Breast epithelium (tissue), 4 donors: ENCODE measurements at regions not wholly inside any gene's neighbourhood (a gene's known extent, or its start where the extent isn't known, plus 50 kb on each side); places are given as distances from the start of the nearest gene placed in this dataset.

Source experiments
- DNase-seq, 2 donors: peaks; one replicate each; pipeline ENCODE4 v3.0.0-alpha.2; 2019; ENCODE audit warnings: low spot score in 2 of 2
- H3K27ac ChIP-seq, 2 donors: fragments of 200-600 bp; sonication (generic) in 1 of 2; one replicate each; pipeline ENCODE4 v1.5.1; 2016 to 2019; ENCODE audit warnings: mild to moderate bottlenecking in 1 of 2
- H3K27me3 ChIP-seq, 2 donors: fragments of 200-600 bp; sonication (generic) in 1 of 2; one replicate each; pipeline versions ENCODE4 v1.5.1 to v1.6.0; 2017 to 2019; ENCODE audit warnings: control low read depth in 1 of 2, mild to moderate bottlenecking in 1 of 2
- H3K36me3 ChIP-seq: fragments of 200-600 bp; one replicate; pipeline ENCODE4 v1.5.1; 2019
- H3K4me1 ChIP-seq, 2 donors: fragments of 200-600 bp; sonication (generic); one replicate each; pipeline ENCODE4 v1.5.1; 2016 to 2019; ENCODE audit warnings: control low read depth in 1 of 2
- H3K4me3 ChIP-seq, 3 donors: fragments of 200-600 bp; sonication (generic); 1 replicate in 2 of 3; 2 replicates in 1 of 3; pipeline ENCODE4 v1.5.1; 2016 to 2019; ENCODE audit warnings: mild to moderate bottlenecking in 3 of 3, moderate library complexity in 2 of 3
- H3K9me3 ChIP-seq, 2 donors: fragments of 200-600 bp; sonication (generic) in 1 of 2; one replicate each; pipeline ENCODE4 v1.5.1; 2016 to 2019; ENCODE audit warnings: control low read depth in 1 of 2
- POLR2A ChIP-seq: fragments of 450-650 bp; IDR thresholded peaks from one replicate; pipeline ENCODE4 v1.6.1; 2016; ENCODE audit warnings: antibody characterized with exemption, mild to moderate bottlenecking, moderate library complexity
- POLR2AphosphoS5 ChIP-seq, 3 donors: sonication (generic); formaldehyde crosslinking; IDR thresholded peaks; one replicate each; pipeline ENCODE4 v1.6.1; 2017; ENCODE audit warnings: antibody characterized with exemption in 3 of 3
- intact Hi-C: fragments of 100-400 bp; cut with DNase I; formaldehyde crosslinking; loops from one replicate; pipeline ENCODE4 v1.15.1; 2023; ENCODE audit warnings: low total_unique reads
- TF ChIP-seq, protein P1 (sequence below), 3 donors: fragments of 450-650 bp; IDR thresholded peaks; one replicate each; pipeline ENCODE4 v1.5.1; 2016 to 2017; ENCODE audit warnings: antibody characterized with exemption in 3 of 3, mild to moderate bottlenecking in 3 of 3, moderate library complexity in 3 of 3

DNA sequence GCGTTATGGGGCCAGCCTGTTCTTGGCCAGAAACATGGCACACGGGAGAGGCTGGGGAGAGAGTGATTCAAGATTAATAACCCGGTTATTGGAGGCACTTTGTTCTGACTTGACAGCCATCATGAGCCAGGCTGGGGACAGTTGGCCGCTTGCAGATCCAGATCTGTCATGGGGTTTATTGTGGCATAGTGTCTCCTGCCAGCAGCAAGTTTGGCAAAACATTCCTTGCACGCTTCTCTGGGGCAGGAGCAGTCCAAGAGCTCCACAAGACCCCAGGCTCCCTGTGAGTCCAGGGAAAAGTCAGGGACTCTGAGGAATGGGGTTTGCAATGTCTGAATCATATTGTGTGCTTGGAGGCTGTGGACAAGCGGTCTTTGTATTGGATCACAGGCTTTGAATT is 270.4 kb downstream of the MIAT start:
- H3K4me3 ChIP-seq, result no peak overlapping the region
- no peaks in the 10 kb centered on the region for H3K27me3 ChIP-seq
- H3K9me3 ChIP-seq, result no peaks in the 10 kb centered on the region
- H3K27ac ChIP-seq, result no peak overlapping the region
- TF ChIP-seq POLR2A (no peak), POLR2AphosphoS5 (IDR thresholded peaks at IDR 0.05) (no peak)
- TF ChIP-seq, protein P1, sequence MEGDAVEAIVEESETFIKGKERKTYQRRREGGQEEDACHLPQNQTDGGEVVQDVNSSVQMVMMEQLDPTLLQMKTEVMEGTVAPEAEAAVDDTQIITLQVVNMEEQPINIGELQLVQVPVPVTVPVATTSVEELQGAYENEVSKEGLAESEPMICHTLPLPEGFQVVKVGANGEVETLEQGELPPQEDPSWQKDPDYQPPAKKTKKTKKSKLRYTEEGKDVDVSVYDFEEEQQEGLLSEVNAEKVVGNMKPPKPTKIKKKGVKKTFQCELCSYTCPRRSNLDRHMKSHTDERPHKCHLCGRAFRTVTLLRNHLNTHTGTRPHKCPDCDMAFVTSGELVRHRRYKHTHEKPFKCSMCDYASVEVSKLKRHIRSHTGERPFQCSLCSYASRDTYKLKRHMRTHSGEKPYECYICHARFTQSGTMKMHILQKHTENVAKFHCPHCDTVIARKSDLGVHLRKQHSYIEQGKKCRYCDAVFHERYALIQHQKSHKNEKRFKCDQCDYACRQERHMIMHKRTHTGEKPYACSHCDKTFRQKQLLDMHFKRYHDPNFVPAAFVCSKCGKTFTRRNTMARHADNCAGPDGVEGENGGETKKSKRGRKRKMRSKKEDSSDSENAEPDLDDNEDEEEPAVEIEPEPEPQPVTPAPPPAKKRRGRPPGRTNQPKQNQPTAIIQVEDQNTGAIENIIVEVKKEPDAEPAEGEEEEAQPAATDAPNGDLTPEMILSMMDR (IDR thresholded peaks at IDR 0.05), result no peak
- no peaks in the 10 kb centered on the region for H3K36me3 ChIP-seq
- intact Hi-C loops, result no loop called here
- no peaks in the 10 kb centered on the region for H3K4me1 ChIP-seq
- DNase-seq, result no peak

- no peaks in the 10 kb centered on the region for H3K36me3 ChIP-seq
- TF ChIP-seq POLR2AphosphoS5 (IDR thresholded peaks at IDR 0.05) (no peak), POLR2A (no peak)
- TF ChIP-seq, protein P1 (IDR thresholded peaks at IDR 0.05), result no peak
- H3K4me1 ChIP-seq, result no peaks in the 10 kb centered on the region
- H3K9me3 ChIP-seq, result no peaks in the 10 kb centered on the region
- intact Hi-C loops, result no loop called here
- no peaks in the 10 kb centered on the region for H3K27me3 ChIP-seq
- H3K4me3 ChIP-seq, result no peak overlapping the region
- H3K27ac ChIP-seq, result no peak overlapping the region
- DNase-seq, result no peak
Measured at GRCh38 chr22:26931471-26931870, 274.1 kb downstream of the MIAT start.

- Histone ChIP-seq H3K36me3 (no peaks in the 10 kb centered on the region), H3K4me3 (no peak overlapping the region), H3K27ac (no peak overlapping the region), H3K9me3 (no peaks in the 10 kb centered on the region), H3K4me1 (no peaks in the 10 kb centered on the region), H3K27me3 (no peaks in the 10 kb centered on the region)
- TF ChIP-seq, protein P1 (IDR thresholded peaks at IDR 0.05), result no peak
- no peak for TF ChIP-seq POLR2AphosphoS5 (IDR thresholded peaks at IDR 0.05)
- TF ChIP-seq POLR2A, result no peak
- intact Hi-C loops, result no loop called here
- no peak for DNase-seq
Measured at GRCh38 chr22:26933105-26933590, 275.8 kb downstream of the MIAT start.

DNA sequence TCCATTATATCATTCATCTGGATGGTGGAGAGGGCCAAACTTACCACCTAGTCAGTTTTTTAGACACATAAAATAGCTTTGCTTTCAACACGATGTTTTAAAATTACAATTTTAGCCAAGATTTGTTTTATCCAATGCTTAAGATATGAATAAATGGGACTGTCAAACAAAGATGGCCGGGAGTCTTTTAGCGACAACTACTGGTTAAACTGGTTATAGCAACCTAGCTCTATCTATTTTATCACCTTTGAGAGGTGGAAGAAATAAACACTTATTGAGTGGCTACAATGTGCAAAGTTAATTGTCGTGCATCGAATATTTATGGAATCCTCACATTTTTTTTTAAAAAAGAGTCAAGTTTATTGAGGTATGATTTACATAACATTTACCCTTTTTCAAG is 279.8 kb downstream of the MIAT start:
- intact Hi-C loops, result no loop called here
- no peak overlapping the region for H3K27ac ChIP-seq
- no peak overlapping the region for H3K4me3 ChIP-seq
- no peaks in the 10 kb centered on the region for H3K27me3 ChIP-seq
- no peaks in the 10 kb centered on the region for H3K4me1 ChIP-seq
- H3K9me3 ChIP-seq, result no peaks in the 10 kb centered on the region
- no peak for TF ChIP-seq POLR2AphosphoS5 (IDR thresholded peaks at IDR 0.05)
- TF ChIP-seq, protein P1 (IDR thresholded peaks at IDR 0.05), result no peak
- no peak for TF ChIP-seq POLR2A
- DNase-seq, result no peak
- no peaks in the 10 kb centered on the region for H3K36me3 ChIP-seq

- H3K9me3 ChIP-seq, result no peaks in the 10 kb centered on the region
- DNase-seq, result no peak
- no peak overlapping the region for H3K27ac ChIP-seq
- no peaks in the 10 kb centered on the region for H3K4me1 ChIP-seq
- H3K27me3 ChIP-seq, result no peaks in the 10 kb centered on the region
- no peaks in the 10 kb centered on the region for H3K36me3 ChIP-seq
- H3K4me3 ChIP-seq, result no peak overlapping the region
- intact Hi-C loops, result no loop called here
- TF ChIP-seq POLR2A (no peak), POLR2AphosphoS5 (IDR thresholded peaks at IDR 0.05) (no peak)
- TF ChIP-seq, protein P1 (IDR thresholded peaks at IDR 0.05), result no peak
Measured at GRCh38 chr22:26939466-26939865, 282.1 kb downstream of the MIAT start.
